Fibroblast of lung (primary cell): ENCODE measurements at regions not wholly inside any gene's neighbourhood (a gene's known extent, or its start where the extent isn't known, plus 50 kb on each side); places are given as distances from the start of the nearest gene placed in this dataset.

ENCODE experiments used
- CTCF ChIP-seq, 2 donors: IDR thresholded peaks in 1 of 2; conservative IDR thresholded peaks in 1 of 2; 1 replicate in 1 of 2; 2 replicates in 1 of 2; pipeline ENCODE4 v1.5.1; 2011 to 2012; ENCODE audit warnings: low read length in 2 of 2, control low read depth in 1 of 2, inconsistent platforms in 1 of 2, low read depth in 1 of 2, mild to moderate bottlenecking in 1 of 2
- EZH2 ChIP-seq: IDR thresholded peaks from 2 replicates; pipeline ENCODE4 v1.5.1; 2012; ENCODE audit warnings: low read length, control low read depth, mild to moderate bottlenecking; ENCODE audit errors: missing control alignments

DNA sequence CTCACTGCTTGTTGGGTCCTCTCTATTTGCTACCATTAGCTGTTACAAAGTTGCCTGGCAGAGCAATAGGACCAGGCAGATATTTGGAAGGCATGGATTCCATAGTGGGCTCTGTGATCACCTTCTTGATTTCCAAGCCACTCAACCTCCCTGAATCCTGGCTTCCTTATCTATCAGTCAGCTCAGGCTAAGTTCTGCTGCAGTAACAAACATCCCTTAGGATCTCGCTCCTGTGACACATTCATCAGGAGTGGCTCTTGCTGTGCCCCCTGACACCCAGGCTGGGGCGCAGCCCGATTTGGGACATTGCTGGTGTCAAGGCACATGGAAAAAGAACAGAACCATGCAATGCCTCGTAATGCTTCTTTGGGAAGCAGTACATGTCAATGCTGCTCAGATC lies 503.9 kb downstream of the TBC1D22A start:
- TF ChIP-seq EZH2 = no peak
- no peak for TF ChIP-seq CTCF (conservative IDR thresholded peaks at IDR 0.05 in 1 of 2, IDR thresholded peaks at IDR 0.05 in 1 of 2; ENCODE audit: low read depth in 1 of 2, low read length in 2 of 2)
